A673 (cell line): ENCODE measurements at regions not wholly inside any gene's neighbourhood (a gene's known extent, or its start where the extent isn't known, plus 50 kb on each side); places are given as distances from the start of the nearest gene placed in this dataset.

ENCODE experiments used
- CTCF ChIP-seq: fragments of 300-800, 200-600 bp; sonication (generic); conservative IDR thresholded peaks from 2 replicates; pipeline ENCODE4 v1.5.1; 2017; ENCODE audit warnings: low read depth, mild to moderate bottlenecking, antibody characterized with exemption, low read length, moderate library complexity, mixed read lengths
- EZH2 ChIP-seq: fragments of 200-600 bp; sonication (generic); IDR thresholded peaks from 2 replicates; pipeline ENCODE4 v1.6.1; 2017; ENCODE audit warnings: borderline replicate concordance, low read depth, mild to moderate bottlenecking, mixed read lengths, antibody characterized with exemption, low read length; ENCODE audit not compliant: poor library complexity, severe bottlenecking

- no peak for TF ChIP-seq CTCF
- no peak for TF ChIP-seq EZH2
These were observed 97.7 kb upstream of the SIX3 start for GRCh38 chr2:44843641-44844310.
